Endometrial microvascular endothelial cells (primary cell): ENCODE measurements at regions not wholly inside any gene's neighbourhood (a gene's known extent, or its start where the extent isn't known, plus 50 kb on each side); places are given as distances from the start of the nearest gene placed in this dataset.

Experiments
- in situ Hi-C: cut with HindIII; loops from 2 replicates; pipeline ENCODE4 v1.10.0; 2017; ENCODE audit warnings: low sequenced_read_pairs, low pct_unique_long_range_greater_than_20kb; ENCODE audit errors: inconsistent ontology term

- in situ Hi-C loops, result no loop called here
Measured at GRCh38 chr12:20264026-20264425, 104.3 kb upstream of the PDE3A start.

GRCh38 chr12:20264608-20265114 lies 103.7 kb upstream of the PDE3A start:
- in situ Hi-C loops, result no loop called here

- in situ Hi-C loops, result no loop called here
Measured at GRCh38 chr12:20268121-20268732, 100.1 kb upstream of the PDE3A start.

GRCh38 chr12:20268771-20269170 lies 99.6 kb upstream of the PDE3A start:
- in situ Hi-C loops, result no loop called here

GRCh38 chr12:20269337-20270067 lies 98.8 kb upstream of the PDE3A start:
- in situ Hi-C loops, result no loop called here

GRCh38 chr12:20270557-20270956 lies 97.8 kb upstream of the PDE3A start:
- in situ Hi-C loops, result no loop called here

GRCh38 chr12:20272161-20272560 lies 96.2 kb upstream of the PDE3A start:
- in situ Hi-C loops, result no loop called here

GRCh38 chr12:20272801-20273200 lies 95.5 kb upstream of the PDE3A start:
- in situ Hi-C loops, result no loop called here

GRCh38 chr12:20274008-20274407 lies 94.3 kb upstream of the PDE3A start:
- in situ Hi-C loops, result no loop called here

GRCh38 chr12:20278276-20278675 lies 90.1 kb upstream of the PDE3A start:
- in situ Hi-C loops, result no loop called here

GRCh38 chr12:20280515-20280914 lies 87.8 kb upstream of the PDE3A start:
- in situ Hi-C loops, result no loop called here

- in situ Hi-C loops, result no loop called here
Measured at GRCh38 chr12:20282401-20282800, 85.9 kb upstream of the PDE3A start.

- in situ Hi-C loops, result no loop called here
Measured at GRCh38 chr12:20283482-20283881, 84.9 kb upstream of the PDE3A start.

- in situ Hi-C loops, result no loop called here
Measured at GRCh38 chr12:20289520-20289919, 78.8 kb upstream of the PDE3A start.

GRCh38 chr12:20300457-20300856 lies 67.9 kb upstream of the PDE3A start:
- in situ Hi-C loops, result no loop called here

GRCh38 chr12:20305470-20305869 lies 62.9 kb upstream of the PDE3A start:
- in situ Hi-C loops, result no loop called here

GRCh38 chr12:20309504-20310148 lies 58.7 kb upstream of the PDE3A start:
- in situ Hi-C loops, result no loop called here

GRCh38 chr12:20314328-20314727 lies 54.0 kb upstream of the PDE3A start:
- in situ Hi-C loops, result no loop called here

- in situ Hi-C loops, result no loop called here
Measured at GRCh38 chr12:20317554-20317953, 50.8 kb upstream of the PDE3A start.
